ENCODE measurements at regions not wholly inside any gene's neighbourhood (a gene's known extent, or its start where the extent isn't known, plus 50 kb on each side); places are given as distances from the start of the nearest gene placed in this dataset.
"Not testable (repeated sequence)": the region's sequence is repeated elsewhere in the genome, so short reads cannot be mapped to it uniquely, and the experiment has no call there.

DNA sequence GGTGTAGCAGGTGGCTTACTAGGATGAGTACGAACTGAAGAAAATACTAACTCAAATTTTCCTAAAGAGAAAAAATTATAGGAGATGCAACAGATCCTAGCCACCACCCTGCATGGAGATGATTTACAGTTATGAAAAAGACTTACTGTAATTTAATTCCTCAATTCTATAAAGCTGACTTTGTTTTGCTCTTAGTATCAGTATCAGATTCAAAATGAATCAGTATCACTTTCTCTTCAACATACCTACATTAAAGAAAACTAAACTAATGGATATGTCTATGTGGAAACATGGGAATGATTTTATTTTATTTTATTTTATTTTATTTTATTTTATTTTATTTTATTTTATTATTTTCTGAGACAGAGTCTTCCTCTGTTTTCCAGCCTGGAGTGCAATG lies 525.8 kb downstream of the NLGN4X start:
- no peaks in the 10 kb centered on the region for H3K9me3 ChIP-seq
- no peak for DNase-seq (ENCODE audit: low spot score in 2 of 2)
- H3K36me3 ChIP-seq, result no peaks in the 10 kb centered on the region
- no peak overlapping the region for H3K27ac ChIP-seq
- no peaks in the 10 kb centered on the region for H3K4me1 ChIP-seq
- H3K4me3 ChIP-seq, result no peak overlapping the region
- intact Hi-C loops (cut with DNase I), result no loop called here
- TF ChIP-seq, protein P1, sequence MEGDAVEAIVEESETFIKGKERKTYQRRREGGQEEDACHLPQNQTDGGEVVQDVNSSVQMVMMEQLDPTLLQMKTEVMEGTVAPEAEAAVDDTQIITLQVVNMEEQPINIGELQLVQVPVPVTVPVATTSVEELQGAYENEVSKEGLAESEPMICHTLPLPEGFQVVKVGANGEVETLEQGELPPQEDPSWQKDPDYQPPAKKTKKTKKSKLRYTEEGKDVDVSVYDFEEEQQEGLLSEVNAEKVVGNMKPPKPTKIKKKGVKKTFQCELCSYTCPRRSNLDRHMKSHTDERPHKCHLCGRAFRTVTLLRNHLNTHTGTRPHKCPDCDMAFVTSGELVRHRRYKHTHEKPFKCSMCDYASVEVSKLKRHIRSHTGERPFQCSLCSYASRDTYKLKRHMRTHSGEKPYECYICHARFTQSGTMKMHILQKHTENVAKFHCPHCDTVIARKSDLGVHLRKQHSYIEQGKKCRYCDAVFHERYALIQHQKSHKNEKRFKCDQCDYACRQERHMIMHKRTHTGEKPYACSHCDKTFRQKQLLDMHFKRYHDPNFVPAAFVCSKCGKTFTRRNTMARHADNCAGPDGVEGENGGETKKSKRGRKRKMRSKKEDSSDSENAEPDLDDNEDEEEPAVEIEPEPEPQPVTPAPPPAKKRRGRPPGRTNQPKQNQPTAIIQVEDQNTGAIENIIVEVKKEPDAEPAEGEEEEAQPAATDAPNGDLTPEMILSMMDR (IDR thresholded peaks at IDR 0.05), result no peak
- H3K27me3 ChIP-seq, result no peaks in the 10 kb centered on the region

DNA sequence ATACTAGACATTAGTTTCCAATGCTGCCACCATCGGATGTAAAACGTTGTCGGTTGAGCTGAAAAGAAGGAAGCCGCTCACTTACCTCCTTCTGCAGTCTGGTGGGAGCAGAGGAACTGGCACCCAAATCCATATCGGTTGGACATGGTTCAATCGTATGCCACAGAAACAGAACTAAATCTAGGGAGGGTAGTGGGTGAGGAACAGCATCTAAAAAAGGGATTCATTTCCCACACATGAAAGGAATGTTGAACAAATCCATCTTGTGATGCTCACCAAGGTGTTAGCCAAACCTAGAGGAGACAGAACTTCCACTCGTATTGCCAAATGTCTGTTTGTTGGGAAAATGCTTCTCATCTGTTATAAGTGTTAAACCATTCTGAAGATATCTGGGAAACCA lies 532.7 kb downstream of the NLGN4X start:
- DNase-seq (ENCODE audit: low spot score in 2 of 2), result no peak
- TF ChIP-seq, protein P1 (IDR thresholded peaks at IDR 0.05), result no peak
- no peaks in the 10 kb centered on the region for H3K4me1 ChIP-seq
- no peak overlapping the region for H3K27ac ChIP-seq
- no peak overlapping the region for H3K4me3 ChIP-seq
- H3K36me3 ChIP-seq, result no peaks in the 10 kb centered on the region
- H3K9me3 ChIP-seq, result no peaks in the 10 kb centered on the region
- intact Hi-C loops (cut with DNase I), result no loop called here
- H3K27me3 ChIP-seq, result no peaks in the 10 kb centered on the region

DNA sequence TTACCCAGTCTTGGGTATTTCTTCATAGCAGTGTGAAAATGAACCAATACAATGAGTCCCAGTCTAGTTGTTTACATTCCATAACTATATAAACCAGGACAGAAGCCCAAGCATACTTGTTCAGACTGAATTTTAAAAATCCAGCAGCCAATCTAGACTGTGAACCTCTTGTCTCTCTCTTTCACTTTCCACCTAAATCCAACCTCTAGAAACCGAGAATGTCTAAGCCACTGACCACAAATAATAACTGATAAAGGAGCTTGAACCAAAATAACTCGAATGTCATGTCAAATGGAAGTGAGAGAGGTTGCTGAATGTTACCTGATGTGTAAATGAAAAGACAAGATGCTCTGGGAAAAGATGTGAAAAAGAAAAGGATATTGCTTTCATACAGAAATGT lies 544.7 kb downstream of the NLGN4X start:
- Histone ChIP-seq H3K27me3 (no peaks in the 10 kb centered on the region), H3K36me3 (no peaks in the 10 kb centered on the region), H3K4me3 (no peak overlapping the region), H3K9me3 (no peaks in the 10 kb centered on the region), H3K4me1 (no peaks in the 10 kb centered on the region), H3K27ac (no peak overlapping the region)
- TF ChIP-seq, protein P1 (IDR thresholded peaks at IDR 0.05), result no peak
- intact Hi-C loops (cut with DNase I), result no loop called here
- no peak for DNase-seq (ENCODE audit: low spot score in 2 of 2)

DNA sequence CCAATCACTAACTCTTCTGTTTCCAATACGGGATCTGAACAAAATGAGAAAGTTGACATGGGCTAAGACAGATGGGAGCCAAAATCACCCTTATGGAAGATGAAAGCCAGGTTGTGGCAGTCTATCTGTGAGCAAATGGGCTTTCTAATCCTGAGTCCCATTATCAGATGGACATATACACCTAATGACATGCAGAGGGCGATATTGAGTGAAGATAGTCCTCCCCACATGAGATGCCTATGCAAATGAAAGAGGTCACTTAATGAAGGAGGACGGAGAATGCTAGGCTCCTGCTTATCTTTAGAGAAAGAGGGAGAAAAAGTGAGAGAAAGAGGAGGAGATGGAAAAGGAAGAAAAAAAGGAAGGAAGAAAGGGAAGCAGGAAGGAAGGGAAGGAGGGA lies 547.5 kb downstream of the NLGN4X start:
- H3K36me3 ChIP-seq, result no peaks in the 10 kb centered on the region
- H3K27me3 ChIP-seq, result no peaks in the 10 kb centered on the region
- intact Hi-C loops (cut with DNase I), result no loop called here
- H3K9me3 ChIP-seq, result no peaks in the 10 kb centered on the region
- TF ChIP-seq, protein P1 (IDR thresholded peaks at IDR 0.05), result no peak
- H3K27ac ChIP-seq, result no peak overlapping the region
- H3K4me1 ChIP-seq, result no peaks in the 10 kb centered on the region
- DNase-seq (ENCODE audit: low spot score in 2 of 2), result no peak
- H3K4me3 ChIP-seq, result no peak overlapping the region

DNA sequence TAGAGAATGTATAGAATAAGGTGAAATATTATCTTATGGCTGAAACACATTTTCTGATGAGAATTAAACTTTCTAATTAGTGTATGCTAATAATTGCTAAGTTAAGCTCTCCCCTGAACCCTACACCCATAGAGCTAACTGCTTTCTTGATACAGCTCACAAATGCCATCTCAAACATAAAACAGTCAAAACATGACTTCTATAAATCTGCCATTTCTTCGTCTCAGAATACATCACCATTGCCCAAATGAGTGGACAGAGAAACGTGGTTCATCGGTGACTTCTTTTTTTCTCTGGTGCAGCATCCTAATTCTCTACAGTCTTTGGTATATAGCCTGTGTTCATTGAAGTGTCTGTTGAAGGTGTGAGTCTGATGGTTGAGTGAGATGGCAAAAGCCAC lies 554.6 kb downstream of the NLGN4X start:
- TF ChIP-seq, protein P1 (IDR thresholded peaks at IDR 0.05), result no peak
- Histone ChIP-seq H3K9me3 (no peaks in the 10 kb centered on the region), H3K27ac (no peak overlapping the region), H3K4me3 (no peak overlapping the region), H3K36me3 (no peaks in the 10 kb centered on the region), H3K27me3 (no peaks in the 10 kb centered on the region), H3K4me1 (no peaks in the 10 kb centered on the region)
- intact Hi-C loops (cut with DNase I), result no loop called here
- no peak for DNase-seq (ENCODE audit: low spot score in 2 of 2)

DNA sequence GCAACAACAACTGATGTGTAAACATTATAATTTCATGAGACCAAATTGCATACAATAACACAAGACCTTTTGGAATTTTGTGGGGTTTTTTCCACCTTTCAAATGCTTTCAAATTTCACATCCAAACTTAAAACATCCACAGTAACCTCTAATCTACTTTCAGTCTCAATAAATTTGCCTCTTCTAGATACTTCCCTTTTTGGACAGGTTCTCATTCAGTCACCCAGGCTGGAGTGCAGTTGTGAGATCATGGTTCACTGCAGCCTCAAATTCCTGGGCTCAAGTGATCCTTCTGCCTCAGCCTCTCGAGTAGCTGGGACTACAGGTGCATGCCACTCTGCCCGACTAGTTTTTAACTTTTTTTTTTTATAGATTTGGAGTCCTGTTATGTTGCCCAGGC lies 556.6 kb downstream of the NLGN4X start:
- H3K36me3 ChIP-seq, result no peaks in the 10 kb centered on the region
- TF ChIP-seq, protein P1 (IDR thresholded peaks at IDR 0.05), result no peak
- H3K4me1 ChIP-seq, result no peaks in the 10 kb centered on the region
- H3K27me3 ChIP-seq, result no peaks in the 10 kb centered on the region
- intact Hi-C loops (cut with DNase I), result no loop called here
- no peaks in the 10 kb centered on the region for H3K9me3 ChIP-seq
- no peak overlapping the region for H3K4me3 ChIP-seq
- DNase-seq (ENCODE audit: low spot score in 2 of 2), result no peak
- H3K27ac ChIP-seq, result no peak overlapping the region

DNA sequence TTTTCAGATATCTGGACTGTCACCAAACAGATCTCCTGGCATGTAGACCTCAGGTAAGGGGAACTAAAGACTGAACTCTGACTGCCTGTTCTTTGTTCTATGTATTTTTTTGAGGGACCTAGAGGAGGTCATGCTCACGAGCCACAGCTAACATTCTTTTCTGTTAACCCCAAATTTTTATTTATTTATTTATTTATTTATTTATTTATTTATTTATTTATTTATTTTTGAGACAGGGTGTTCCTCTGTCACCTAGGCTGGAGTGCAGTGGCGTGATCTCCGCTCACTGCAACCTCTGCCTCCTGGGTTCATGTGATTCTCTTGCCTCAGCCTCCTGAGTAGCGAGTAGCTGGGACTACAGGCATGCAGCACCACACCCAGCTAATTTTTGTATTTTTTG lies 562.0 kb downstream of the NLGN4X start:
- H3K4me1 ChIP-seq; DNase-seq (ENCODE audit: low spot score in 2 of 2); H3K36me3 ChIP-seq; H3K4me3 ChIP-seq; H3K27me3 ChIP-seq; H3K27ac ChIP-seq; intact Hi-C loops (cut with DNase I); H3K9me3 ChIP-seq: not testable (repeated sequence)

Data from ascending aorta (tissue), 2 donors.